ENCODE measurements at regions not wholly inside any gene's neighbourhood (a gene's known extent, or its start where the extent isn't known, plus 50 kb on each side); places are given as distances from the start of the nearest gene placed in this dataset.

DNA sequence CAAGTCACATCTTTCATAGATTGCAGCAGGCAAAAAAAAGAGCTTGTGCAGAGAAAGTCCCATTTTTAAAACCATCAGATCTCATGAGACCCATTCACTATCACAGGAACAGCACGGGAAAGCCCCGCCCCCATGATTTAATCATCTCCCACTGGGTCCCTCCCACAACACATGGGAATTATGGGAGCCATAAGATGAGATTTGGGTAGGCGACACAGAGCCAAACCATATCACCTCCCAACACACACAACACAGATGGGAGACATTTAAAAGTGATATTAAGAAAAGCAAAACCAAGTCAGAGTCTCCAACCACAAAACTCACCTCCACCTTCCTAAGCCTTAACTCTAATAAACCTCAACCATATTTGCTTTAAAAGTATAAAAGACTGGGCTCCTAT lies 61.5 kb upstream of the TIAM1 start:
- Histone ChIP-seq H3K27me3 (no peaks in the 10 kb centered on the region), H3K4me3 (ENCODE audit: low read depth in 1 of 2, low read length in 1 of 2) (no peak overlapping the region), H3K27ac (no peak overlapping the region), H3K4me1 (ENCODE audit: control insufficient read depth in 1 of 2, insufficient read depth in 1 of 2, low read depth in 1 of 2, low read length in 1 of 2) (no peaks in the 10 kb centered on the region), H3K36me3 (no peaks in the 10 kb centered on the region), H3K9me3 (no peaks in the 10 kb centered on the region)
- TF ChIP-seq, protein P1, sequence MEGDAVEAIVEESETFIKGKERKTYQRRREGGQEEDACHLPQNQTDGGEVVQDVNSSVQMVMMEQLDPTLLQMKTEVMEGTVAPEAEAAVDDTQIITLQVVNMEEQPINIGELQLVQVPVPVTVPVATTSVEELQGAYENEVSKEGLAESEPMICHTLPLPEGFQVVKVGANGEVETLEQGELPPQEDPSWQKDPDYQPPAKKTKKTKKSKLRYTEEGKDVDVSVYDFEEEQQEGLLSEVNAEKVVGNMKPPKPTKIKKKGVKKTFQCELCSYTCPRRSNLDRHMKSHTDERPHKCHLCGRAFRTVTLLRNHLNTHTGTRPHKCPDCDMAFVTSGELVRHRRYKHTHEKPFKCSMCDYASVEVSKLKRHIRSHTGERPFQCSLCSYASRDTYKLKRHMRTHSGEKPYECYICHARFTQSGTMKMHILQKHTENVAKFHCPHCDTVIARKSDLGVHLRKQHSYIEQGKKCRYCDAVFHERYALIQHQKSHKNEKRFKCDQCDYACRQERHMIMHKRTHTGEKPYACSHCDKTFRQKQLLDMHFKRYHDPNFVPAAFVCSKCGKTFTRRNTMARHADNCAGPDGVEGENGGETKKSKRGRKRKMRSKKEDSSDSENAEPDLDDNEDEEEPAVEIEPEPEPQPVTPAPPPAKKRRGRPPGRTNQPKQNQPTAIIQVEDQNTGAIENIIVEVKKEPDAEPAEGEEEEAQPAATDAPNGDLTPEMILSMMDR (IDR thresholded peaks at IDR 0.05) = no peak

DNA sequence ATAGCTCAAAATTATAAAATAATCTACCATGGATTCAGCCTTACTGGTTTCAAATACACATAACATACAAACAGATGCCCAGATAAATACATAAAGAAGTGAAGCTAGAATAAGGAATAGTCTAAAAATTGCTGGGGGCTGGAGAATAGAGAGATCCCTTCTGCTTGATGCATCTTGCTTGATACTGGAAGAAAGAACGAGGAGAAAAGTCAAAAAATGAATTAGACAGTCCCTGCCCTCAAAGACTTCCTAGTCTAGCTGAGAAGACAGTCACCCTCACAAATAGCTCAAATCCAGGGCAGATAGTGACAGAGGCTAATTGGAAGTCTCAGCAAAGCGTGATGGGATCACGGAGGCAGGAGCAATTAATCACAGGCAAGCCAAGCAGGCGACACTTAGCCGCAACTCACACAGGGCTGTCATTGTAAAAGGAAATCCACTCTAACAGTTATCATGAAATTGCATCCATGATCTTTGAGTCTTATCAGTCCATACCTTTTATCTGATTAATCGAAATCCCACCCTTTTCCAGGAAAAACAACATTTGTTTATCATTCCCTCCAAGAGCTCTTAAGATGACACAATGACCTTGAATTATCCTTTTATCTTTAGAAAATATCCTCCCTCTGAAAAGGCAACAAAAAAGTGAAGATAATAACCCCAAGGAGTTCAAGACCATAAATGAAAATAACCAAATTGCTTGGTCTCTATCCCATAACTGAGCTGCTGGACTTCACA lies 59.7 kb upstream of the TIAM1 start:
- TF ChIP-seq, protein P1 (IDR thresholded peaks at IDR 0.05) = no peak
- Histone ChIP-seq H3K36me3 (no peaks in the 10 kb centered on the region), H3K27me3 (no peaks in the 10 kb centered on the region), H3K4me1 (ENCODE audit: control insufficient read depth in 1 of 2, insufficient read depth in 1 of 2, low read depth in 1 of 2, low read length in 1 of 2) (no peaks in the 10 kb centered on the region), H3K4me3 (ENCODE audit: low read depth in 1 of 2, low read length in 1 of 2) (no peak overlapping the region), H3K9me3 (no peaks in the 10 kb centered on the region), H3K27ac (no peak overlapping the region)

DNA sequence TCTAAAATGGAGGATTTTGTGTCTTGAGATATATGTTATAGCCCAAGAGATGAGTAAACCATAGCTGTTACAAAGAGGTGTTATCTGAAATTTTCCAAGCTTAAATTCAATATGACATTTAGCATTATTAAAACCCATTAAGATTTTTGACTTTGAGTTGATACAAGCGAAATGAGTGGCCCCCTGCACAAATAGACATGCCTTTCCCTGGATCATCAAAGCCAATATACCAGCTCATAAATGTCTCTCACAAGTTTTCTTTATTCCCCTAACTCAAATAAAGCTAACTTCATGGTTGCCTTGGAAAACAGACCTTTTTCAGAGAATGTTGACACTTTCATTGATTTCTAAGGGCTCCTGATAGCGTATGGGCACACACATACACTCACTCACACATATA lies 55.5 kb upstream of the TIAM1 start:
- H3K27me3 ChIP-seq = no peaks in the 10 kb centered on the region

GRCh38 chr21:31398574-31398973 lies 54.5 kb upstream of the TIAM1 start:
- no peak overlapping the region for H3K27ac ChIP-seq

More for the DNA sequence above, 55.5 kb upstream of the TIAM1 start:
- Histone ChIP-seq H3K4me3 (ENCODE audit: low read depth in 1 of 2, low read length in 1 of 2) (no peak overlapping the region), H3K27ac (no peak overlapping the region), H3K9me3 (no peaks in the 10 kb centered on the region), H3K4me1 (ENCODE audit: control insufficient read depth in 1 of 2, insufficient read depth in 1 of 2, low read depth in 1 of 2, low read length in 1 of 2) (no peaks in the 10 kb centered on the region), H3K36me3 (no peaks in the 10 kb centered on the region)
- TF ChIP-seq, protein P1 (IDR thresholded peaks at IDR 0.05) = no peak

GRCh38 chr21:31397939-31398338 lies 53.9 kb upstream of the TIAM1 start:
- Histone ChIP-seq H3K36me3 (no peaks in the 10 kb centered on the region), H3K9me3 (no peaks in the 10 kb centered on the region), H3K4me3 (ENCODE audit: low read depth in 1 of 2, low read length in 1 of 2) (no peak overlapping the region), H3K4me1 (ENCODE audit: control insufficient read depth in 1 of 2, insufficient read depth in 1 of 2, low read depth in 1 of 2, low read length in 1 of 2) (no peaks in the 10 kb centered on the region), H3K27me3 (no peaks in the 10 kb centered on the region), H3K27ac (no peak overlapping the region)
- TF ChIP-seq, protein P1 (IDR thresholded peaks at IDR 0.05) = no peak

More at GRCh38 chr21:31398574-31398973, 54.5 kb upstream of the TIAM1 start:
- Histone ChIP-seq H3K4me1 (ENCODE audit: control insufficient read depth in 1 of 2, insufficient read depth in 1 of 2, low read depth in 1 of 2, low read length in 1 of 2) (no peaks in the 10 kb centered on the region), H3K4me3 (ENCODE audit: low read depth in 1 of 2, low read length in 1 of 2) (no peak overlapping the region), H3K9me3 (no peaks in the 10 kb centered on the region), H3K36me3 (no peaks in the 10 kb centered on the region), H3K27me3 (no peaks in the 10 kb centered on the region)
- TF ChIP-seq, protein P1 (IDR thresholded peaks at IDR 0.05) = no peak
